Sigmoid colon (tissue), 6 donors: ENCODE measurements at regions not wholly inside any gene's neighbourhood (a gene's known extent, or its start where the extent isn't known, plus 50 kb on each side); places are given as distances from the start of the nearest gene placed in this dataset.
"Not testable (repeated sequence)": the region's sequence is repeated elsewhere in the genome, so short reads cannot be mapped to it uniquely, and the experiment has no call there.

ENCODE experiments used
- DNase-seq: peaks from one replicate; pipeline ENCODE4 v3.0.0-alpha.2; 2019
- H3K27ac ChIP-seq, 4 donors: fragments of 200-600 bp; sonication (generic); one replicate each; pipeline ENCODE4 v1.5.1; 2016 to 2019; ENCODE audit warnings: mild to moderate bottlenecking in 1 of 4
- H3K27me3 ChIP-seq, 3 donors: fragments of 200-600 bp; sonication (generic); one replicate each; pipeline ENCODE4 v1.5.1; 2019; ENCODE audit warnings: mild to moderate bottlenecking in 1 of 3
- H3K36me3 ChIP-seq, 4 donors: fragments of 200-600 bp; sonication (generic); one replicate each; pipeline ENCODE4 v1.5.1; 2016 to 2019
- H3K4me1 ChIP-seq, 4 donors: fragments of 200-600 bp; sonication (generic); one replicate each; pipeline ENCODE4 v1.5.1; 2017 to 2019
- H3K4me3 ChIP-seq, 4 donors: fragments of 200-600 bp; sonication (generic); one replicate each; pipeline ENCODE4 v1.5.1; 2017 to 2019; ENCODE audit warnings: mild to moderate bottlenecking in 2 of 4, moderate library complexity in 1 of 4
- H3K9me3 ChIP-seq, 4 donors: fragments of 200-600 bp in 3 of 4; sonication (generic) in 3 of 4; one replicate each; pipeline versions ENCODE4 v1.5.1 to v1.6.1; 2013 to 2019
- EP300 ChIP-seq, 4 donors: sonication (generic); formaldehyde crosslinking; IDR thresholded peaks; one replicate each; pipeline ENCODE4 v1.6.1; 2017; ENCODE audit warnings: antibody characterized with exemption in 4 of 4
- POLR2A ChIP-seq, 2 donors: fragments of 450-650 bp; IDR thresholded peaks; one replicate each; pipeline ENCODE4 v1.6.1; 2016; ENCODE audit warnings: antibody characterized with exemption in 2 of 2, mild to moderate bottlenecking in 2 of 2, moderate library complexity in 2 of 2
- POLR2AphosphoS5 ChIP-seq, 4 donors: sonication (generic); formaldehyde crosslinking; IDR thresholded peaks; one replicate each; pipeline ENCODE4 v1.6.1; 2017; ENCODE audit warnings: antibody characterized with exemption in 4 of 4
- WGBS, 2 donors: extraction: QIAGEN DNeasy Blood & Tissue Kit; methylation state at CpG; one replicate each; pipeline ENCODE4 v1.1.7; 2013; 5-methylcytosine and 5-hydroxymethylcytosine counted together
- intact Hi-C: fragments of 100-400 bp; cut with DNase I; formaldehyde crosslinking; loops from one replicate; pipeline ENCODE4 v1.15.1; 2023
- TF ChIP-seq, protein P1 (sequence below), 4 experiments: fragments of 450-650 bp in 3 of 4; fragments of 200-600 bp in 1 of 4; IDR thresholded peaks; one replicate each; pipeline ENCODE4 v1.5.1; 2016 to 2019; ENCODE audit warnings: antibody characterized with exemption in 4 of 4, mild to moderate bottlenecking in 3 of 4, moderate library complexity in 2 of 4
- donor health status: healthy with polysubstance abuse.
- donor health status: healthy.

DNA sequence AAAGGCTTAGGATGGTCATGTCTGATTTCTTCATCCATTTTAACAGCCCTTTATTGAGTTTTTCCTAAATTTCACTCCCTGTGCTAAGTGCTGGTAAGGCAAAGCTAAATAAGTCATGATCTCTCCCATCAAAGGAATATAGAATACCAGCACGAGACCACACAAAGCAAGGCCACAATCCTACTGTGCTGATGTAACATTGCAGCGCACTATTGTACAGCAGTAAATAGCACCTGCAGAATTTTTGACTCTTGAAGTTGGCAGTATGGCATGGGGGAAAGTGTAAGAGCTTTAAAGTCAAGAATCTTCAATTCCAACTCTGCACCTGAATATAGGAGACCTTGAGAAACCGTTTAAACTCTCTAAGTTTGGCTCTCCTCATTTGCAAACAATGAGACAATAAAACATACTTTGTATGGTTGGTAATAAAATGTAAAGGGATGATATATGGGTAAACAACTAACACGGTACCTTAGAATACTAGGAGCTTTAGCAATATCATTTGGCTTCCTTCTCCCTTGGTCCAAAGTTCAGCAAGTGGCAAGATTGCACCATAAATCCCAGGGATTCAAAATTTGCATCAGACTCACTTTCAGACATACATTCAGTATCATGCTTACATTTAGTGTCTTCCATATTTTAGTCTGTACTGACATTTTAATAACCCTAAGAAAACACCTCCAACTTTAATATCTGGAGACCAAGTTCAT is 132.9 kb upstream of the PRDX6 start:
- DNase-seq: no peak
- no peak for TF ChIP-seq POLR2AphosphoS5 (IDR thresholded peaks at IDR 0.05)
- TF ChIP-seq POLR2A (IDR thresholded peaks at IDR 0.05): no peak
- TF ChIP-seq EP300 (IDR thresholded peaks at IDR 0.05): no peak
- TF ChIP-seq, protein P1, sequence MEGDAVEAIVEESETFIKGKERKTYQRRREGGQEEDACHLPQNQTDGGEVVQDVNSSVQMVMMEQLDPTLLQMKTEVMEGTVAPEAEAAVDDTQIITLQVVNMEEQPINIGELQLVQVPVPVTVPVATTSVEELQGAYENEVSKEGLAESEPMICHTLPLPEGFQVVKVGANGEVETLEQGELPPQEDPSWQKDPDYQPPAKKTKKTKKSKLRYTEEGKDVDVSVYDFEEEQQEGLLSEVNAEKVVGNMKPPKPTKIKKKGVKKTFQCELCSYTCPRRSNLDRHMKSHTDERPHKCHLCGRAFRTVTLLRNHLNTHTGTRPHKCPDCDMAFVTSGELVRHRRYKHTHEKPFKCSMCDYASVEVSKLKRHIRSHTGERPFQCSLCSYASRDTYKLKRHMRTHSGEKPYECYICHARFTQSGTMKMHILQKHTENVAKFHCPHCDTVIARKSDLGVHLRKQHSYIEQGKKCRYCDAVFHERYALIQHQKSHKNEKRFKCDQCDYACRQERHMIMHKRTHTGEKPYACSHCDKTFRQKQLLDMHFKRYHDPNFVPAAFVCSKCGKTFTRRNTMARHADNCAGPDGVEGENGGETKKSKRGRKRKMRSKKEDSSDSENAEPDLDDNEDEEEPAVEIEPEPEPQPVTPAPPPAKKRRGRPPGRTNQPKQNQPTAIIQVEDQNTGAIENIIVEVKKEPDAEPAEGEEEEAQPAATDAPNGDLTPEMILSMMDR (IDR thresholded peaks at IDR 0.05): no peak
- Histone ChIP-seq H3K4me1 (peaks cover 0 to 9% (median 0%) of the 10 kb centered on the region in 4 donors), H3K4me3 (no peak overlapping the region), H3K27ac (no peak overlapping the region), H3K9me3 (peaks cover 0 to 3% (median 0%) of the 10 kb centered on the region in 4 donors), H3K36me3 (no peaks in the 10 kb centered on the region), H3K27me3 (no peaks in the 10 kb centered on the region)
- intact Hi-C loops: no loop called here
- WGBS, 2 donors: 24 to 68% methylated on average over 4 of the region's 4 CpGs

DNA sequence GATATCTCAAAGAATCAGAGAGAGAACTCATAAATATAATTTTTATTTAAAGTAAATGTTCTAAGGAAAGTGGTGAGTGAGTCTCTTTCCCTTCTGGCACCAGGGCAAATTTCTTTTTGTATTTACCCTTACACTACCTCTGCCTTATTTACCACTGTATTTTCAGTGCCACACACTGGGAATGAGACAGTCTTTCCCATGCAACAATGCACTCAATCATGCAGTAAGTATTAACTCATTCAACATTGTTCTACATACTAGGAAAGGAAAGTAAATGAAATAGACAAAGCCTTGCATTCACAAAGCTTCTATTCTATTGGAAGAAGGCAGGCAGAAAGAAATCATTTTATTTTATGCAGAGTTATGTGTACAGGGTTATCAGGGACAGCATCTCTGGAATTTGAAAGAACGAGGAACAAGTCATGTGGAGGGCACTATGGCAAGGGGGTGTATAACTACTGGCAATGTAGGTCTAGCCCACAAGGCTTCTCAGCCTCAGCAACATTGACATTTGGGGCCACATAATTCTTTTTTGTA is 129.8 kb upstream of the PRDX6 start:
- TF ChIP-seq EP300 (IDR thresholded peaks at IDR 0.05) (no peak), POLR2AphosphoS5 (IDR thresholded peaks at IDR 0.05) (no peak), POLR2A (IDR thresholded peaks at IDR 0.05) (no peak)
- TF ChIP-seq, protein P1 (IDR thresholded peaks at IDR 0.05): no peak
- H3K9me3 ChIP-seq: peaks cover 0 to 3% (median 0%) of the 10 kb centered on the region in 4 donors
- no peaks in the 10 kb centered on the region for H3K36me3 ChIP-seq
- intact Hi-C loops: no loop called here
- no peak overlapping the region for H3K4me3 ChIP-seq
- DNase-seq: no peak
- no peak overlapping the region for H3K27ac ChIP-seq
- WGBS, 2 donors: 83 to 92% methylated on average over 1 of the region's 1 CpG
- no peaks in the 10 kb centered on the region for H3K27me3 ChIP-seq
- H3K4me1 ChIP-seq: no peaks in the 10 kb centered on the region

DNA sequence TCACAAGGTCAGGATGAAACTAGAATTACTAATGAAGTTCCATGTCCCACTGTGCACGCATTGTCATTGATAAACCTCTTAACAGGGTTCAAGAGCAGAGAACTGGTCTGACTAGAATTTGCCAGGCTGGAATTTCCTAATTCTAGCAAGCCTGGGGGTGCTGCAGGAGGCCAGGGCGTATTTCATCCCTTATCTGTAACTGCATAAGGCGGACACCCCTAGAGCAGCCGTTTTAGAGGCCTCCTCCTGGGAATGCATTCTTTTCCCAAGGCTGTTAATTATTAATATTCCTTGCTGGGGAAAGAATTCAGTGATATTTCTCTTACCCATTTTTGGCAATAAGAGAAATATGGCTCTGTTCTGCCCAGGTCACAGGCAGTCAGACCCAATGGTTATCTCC is 124.5 kb upstream of the PRDX6 start:
- H3K4me3 ChIP-seq, H3K27me3 ChIP-seq, DNase-seq, intact Hi-C loops, H3K4me1 ChIP-seq, H3K9me3 ChIP-seq, H3K27ac ChIP-seq, H3K36me3 ChIP-seq: not testable (repeated sequence)
- 91 to 93% methylated on average over 4 of the region's 4 CpGs for WGBS, 2 donors

DNA sequence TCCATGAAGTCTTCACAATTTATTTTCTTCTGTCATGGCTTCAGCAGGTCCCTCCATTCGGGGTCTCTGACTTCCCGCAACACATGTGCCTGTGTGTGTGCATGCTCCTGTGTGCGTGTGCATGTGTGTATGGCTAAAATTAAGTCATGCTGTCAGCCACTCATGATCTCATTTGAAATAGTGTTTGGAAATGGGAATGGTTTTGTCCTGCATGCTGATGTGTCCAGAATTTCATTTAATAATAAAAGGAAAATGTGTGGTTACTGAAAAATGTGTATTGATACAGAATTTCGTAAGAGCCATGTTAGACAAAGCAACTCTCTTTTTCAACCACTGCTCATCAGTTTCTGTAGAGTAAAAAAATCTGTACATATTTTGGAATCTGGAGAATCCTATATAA is 123.8 kb upstream of the PRDX6 start:
- DNase-seq: no peak
- peaks cover 0 to 3% (median 0%) of the 10 kb centered on the region in 4 donors for H3K9me3 ChIP-seq
- no peak overlapping the region for H3K4me3 ChIP-seq
- TF ChIP-seq EP300 (IDR thresholded peaks at IDR 0.05) (no peak), POLR2AphosphoS5 (IDR thresholded peaks at IDR 0.05) (no peak), POLR2A (IDR thresholded peaks at IDR 0.05) (no peak)
- TF ChIP-seq, protein P1 (IDR thresholded peaks at IDR 0.05): no peak
- no peaks in the 10 kb centered on the region for H3K36me3 ChIP-seq
- WGBS, 2 donors: 97% methylated on average over 4 of the region's 4 CpGs
- H3K27ac ChIP-seq: no peak overlapping the region
- intact Hi-C loops: no loop called here
- no peaks in the 10 kb centered on the region for H3K27me3 ChIP-seq
- H3K4me1 ChIP-seq: no peaks in the 10 kb centered on the region

DNA sequence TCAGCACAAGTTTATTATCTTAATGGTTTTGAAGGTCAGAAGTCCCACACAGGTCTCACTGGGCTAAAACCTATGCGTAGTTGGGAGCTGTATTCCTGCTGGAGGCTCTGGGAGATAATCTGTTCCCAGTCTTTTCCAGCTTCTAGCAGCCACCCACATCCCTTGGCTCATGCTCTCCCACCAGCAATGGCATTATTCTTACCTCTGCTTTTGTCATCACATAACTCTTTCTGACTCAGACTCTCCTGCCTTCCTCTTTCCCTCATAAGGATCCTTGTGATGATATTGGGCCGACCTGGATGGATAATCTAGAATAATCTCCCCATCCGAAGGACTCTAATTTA is 122.2 kb upstream of the PRDX6 start:
- Histone ChIP-seq H3K9me3 (peaks cover 0 to 3% (median 0%) of the 10 kb centered on the region in 4 donors), H3K27ac (no peak overlapping the region), H3K4me3 (no peak overlapping the region), H3K36me3 (no peaks in the 10 kb centered on the region), H3K27me3 (no peaks in the 10 kb centered on the region), H3K4me1 (no peaks in the 10 kb centered on the region)
- DNase-seq: no peak
- WGBS, 2 donors: 93 to 95% methylated on average over 3 of the region's 3 CpGs
- intact Hi-C loops: no loop called here
- no peak for TF ChIP-seq POLR2AphosphoS5 (IDR thresholded peaks at IDR 0.05)
- TF ChIP-seq, protein P1 (IDR thresholded peaks at IDR 0.05): no peak
